DMS 273 (cell line): ENCODE measurements at regions not wholly inside any gene's neighbourhood (a gene's known extent, or its start where the extent isn't known, plus 50 kb on each side); places are given as distances from the start of the nearest gene placed in this dataset.
"Not testable (repeated sequence)": the region's sequence is repeated elsewhere in the genome, so short reads cannot be mapped to it uniquely, and the experiment has no call there.

Experiments used
- DNase-seq: peaks from one replicate; lab custom pipeline; 2025; ENCODE audit not compliant: unreplicated experiment; lab: John Stamatoyannopoulos, UW

GRCh38 chr3:145637105-145637504, 523.9 kb downstream of the PLOD2 start:
- no peak for DNase-seq

DNA sequence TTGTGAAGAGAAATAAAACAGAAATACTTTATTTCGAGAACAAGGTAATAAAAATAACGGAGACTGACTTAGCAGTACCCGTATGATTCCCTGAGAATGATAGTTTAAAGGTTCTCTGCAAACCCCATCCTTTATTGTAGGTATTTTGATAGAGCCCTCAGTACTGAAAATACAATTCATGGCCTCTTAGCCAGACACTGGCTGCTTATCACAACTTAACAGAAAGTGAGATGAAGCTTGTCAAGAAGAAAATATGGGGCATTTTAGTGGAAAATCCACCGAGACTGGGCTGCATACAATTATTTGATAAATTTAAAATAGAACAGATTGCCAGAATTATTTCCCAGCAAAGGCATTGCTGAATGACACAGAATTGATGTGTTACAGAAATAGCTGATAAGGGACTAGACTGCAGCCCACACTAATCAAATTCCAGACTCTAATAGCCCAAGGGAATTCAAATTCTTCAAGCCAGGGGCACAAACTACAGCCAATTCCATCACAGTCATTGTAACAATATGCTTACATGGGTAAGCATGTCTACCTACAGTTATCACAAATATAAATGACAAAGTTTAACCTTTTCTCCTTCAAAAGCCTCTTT, 521.9 kb downstream of the PLOD2 start:
- DNase-seq = no peak

- no peak for DNase-seq
Measured at GRCh38 chr3:145639875-145640274, 521.1 kb downstream of the PLOD2 start.

GRCh38 chr3:145648396-145648795, 512.6 kb downstream of the PLOD2 start:
- no peak for DNase-seq

DNA sequence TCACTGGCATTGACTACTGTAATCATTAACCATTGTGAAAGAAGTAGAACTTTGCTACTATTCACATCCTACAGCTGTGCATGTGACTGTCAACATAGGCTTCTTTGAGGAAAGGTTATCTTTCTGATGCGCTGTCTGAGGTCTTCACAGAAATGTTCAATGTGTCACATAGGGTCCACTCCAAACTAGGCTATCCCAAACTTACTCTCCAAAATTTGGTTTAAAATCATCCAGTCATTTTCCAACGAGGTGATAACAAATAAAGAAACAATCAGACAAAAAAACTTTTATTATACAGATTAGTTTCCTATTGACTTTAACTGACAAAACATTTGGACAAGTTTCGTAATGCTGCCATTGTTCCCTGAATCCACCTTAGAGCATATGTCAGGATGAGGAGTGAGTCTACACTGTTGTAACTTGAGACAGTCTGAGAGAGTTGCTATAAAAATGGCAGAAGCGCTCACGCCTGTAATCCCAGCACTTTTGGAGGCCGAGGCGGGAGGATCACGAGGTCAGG, 511.6 kb downstream of the PLOD2 start:
- no peak for DNase-seq

- no peak for DNase-seq
Measured at GRCh38 chr3:145650170-145650569, 510.8 kb downstream of the PLOD2 start.

GRCh38 chr3:145671121-145671520, 489.9 kb downstream of the PLOD2 start:
- DNase-seq = no peak

DNA sequence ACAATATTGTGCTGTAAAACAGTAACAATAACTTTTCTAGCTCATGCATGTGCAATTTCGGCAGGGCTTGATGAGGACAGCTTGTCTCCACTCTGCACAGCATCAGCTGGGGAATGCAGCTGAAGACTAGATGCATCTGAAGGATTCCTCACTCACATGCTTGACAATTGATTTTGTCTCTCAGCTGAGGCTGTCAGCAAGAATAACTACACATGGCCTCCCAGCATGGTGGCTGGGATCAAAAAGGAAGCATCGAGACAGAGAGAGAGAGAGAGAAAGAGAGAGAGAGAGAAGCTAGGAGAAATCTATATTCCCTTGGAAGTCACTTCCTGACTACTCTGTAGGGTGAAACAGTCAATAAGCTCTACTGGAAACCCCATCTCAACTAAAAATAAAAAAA, 487.1 kb downstream of the PLOD2 start:
- DNase-seq = no peak

DNA sequence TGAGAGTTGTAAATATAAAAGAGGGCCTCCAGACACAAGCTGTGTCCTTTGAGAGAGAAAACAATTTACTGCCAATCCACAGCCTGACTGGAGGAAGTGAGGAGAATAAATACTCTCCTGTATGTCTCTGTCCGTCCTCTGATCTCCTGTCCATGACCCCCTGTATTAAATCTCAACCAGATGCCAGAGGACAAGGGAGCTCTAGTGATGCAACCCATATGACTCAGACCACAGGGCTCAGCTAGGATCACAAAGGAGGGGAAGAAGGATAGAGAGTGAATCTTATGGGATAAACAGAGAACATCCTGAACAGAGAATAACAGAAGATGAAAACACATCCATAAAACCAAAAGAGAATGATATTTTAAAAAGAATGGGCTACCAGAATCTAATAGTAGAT, 482.6 kb downstream of the PLOD2 start:
- DNase-seq = no peak

GRCh38 chr3:145681181-145681580, 479.8 kb downstream of the PLOD2 start:
- DNase-seq = no peak

DNA sequence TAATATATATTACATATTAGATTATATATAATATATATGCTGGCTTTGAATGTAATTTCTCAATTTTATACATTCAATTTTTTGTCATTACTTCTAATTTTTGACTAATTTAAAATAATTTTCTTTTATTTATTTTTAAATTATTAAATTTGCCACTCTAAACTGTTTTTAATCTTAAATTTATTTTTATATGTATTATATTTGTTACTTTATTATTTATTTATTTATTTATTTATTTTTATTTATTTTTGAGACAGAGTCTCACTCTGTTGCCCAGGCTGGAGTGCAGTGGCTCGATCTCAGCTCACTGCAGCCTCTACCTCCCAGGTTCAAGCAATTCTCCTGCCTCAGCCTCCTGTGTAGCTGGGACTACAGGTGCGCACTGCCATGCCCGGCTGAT, 473.0 kb downstream of the PLOD2 start:
- DNase-seq = not testable (repeated sequence)

GRCh38 chr3:145692751-145693150, 468.2 kb downstream of the PLOD2 start:
- DNase-seq = no peak

- DNase-seq = no peak
Measured at GRCh38 chr3:145696011-145696410, 465.0 kb downstream of the PLOD2 start.

GRCh38 chr3:145698250-145698649, 462.7 kb downstream of the PLOD2 start:
- DNase-seq = no peak

- no peak for DNase-seq
Measured at GRCh38 chr3:145698749-145699148, 462.2 kb downstream of the PLOD2 start.

- DNase-seq = peak; percentile 20
Measured at GRCh38 chr3:145704020-145704419, 457.0 kb downstream of the PLOD2 start.

DNA sequence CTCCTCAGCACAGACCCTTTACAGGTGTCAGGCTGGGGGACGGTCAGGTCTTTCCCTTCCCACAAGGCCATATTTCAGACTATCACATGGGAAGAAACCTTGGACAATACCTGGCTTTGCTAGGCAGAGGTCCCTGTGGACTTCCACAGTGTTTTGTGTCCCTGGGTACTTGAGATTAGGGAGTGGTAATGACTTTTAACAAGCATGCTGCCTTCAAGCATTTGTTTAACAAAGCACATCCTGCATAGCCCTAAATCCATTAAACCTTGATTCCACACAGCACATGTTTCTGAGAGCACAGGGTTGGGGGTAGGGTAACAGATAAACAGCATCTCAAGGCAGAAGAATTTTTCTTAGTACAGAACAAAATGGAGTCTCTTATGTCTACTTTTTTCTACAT, 451.2 kb downstream of the PLOD2 start:
- not testable (repeated sequence) for DNase-seq

- peak; percentile 23 for DNase-seq
Measured at GRCh38 chr3:145716519-145716918, 444.5 kb downstream of the PLOD2 start.

- no peak for DNase-seq
Measured at GRCh38 chr3:145719114-145719513, 441.9 kb downstream of the PLOD2 start.

DNA sequence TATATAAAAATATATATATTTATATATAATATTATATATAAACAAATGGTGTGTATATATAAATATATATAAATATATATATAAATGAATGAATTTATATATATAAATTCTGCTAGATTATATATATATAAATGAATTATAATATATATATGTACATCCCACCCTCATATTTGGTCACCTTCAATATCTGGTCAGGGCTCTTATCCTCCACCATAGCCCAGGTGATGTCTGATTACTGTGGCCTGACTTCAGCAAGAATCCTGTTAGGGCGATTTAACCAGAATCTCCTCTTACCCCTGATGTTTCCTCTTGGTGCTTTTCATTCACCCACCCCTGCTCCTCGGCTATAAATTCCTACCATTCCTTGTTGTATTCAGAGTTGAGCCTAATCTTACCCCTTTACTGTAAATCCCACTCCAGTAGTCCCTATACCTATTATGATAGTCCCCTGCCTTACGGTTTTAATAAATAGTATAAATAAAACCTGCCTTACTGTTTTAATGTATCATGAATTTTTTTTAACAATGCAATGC, 439.6 kb downstream of the PLOD2 start:
- DNase-seq = no peak

GRCh38 chr3:145721815-145722214, 439.2 kb downstream of the PLOD2 start:
- no peak for DNase-seq

DNA sequence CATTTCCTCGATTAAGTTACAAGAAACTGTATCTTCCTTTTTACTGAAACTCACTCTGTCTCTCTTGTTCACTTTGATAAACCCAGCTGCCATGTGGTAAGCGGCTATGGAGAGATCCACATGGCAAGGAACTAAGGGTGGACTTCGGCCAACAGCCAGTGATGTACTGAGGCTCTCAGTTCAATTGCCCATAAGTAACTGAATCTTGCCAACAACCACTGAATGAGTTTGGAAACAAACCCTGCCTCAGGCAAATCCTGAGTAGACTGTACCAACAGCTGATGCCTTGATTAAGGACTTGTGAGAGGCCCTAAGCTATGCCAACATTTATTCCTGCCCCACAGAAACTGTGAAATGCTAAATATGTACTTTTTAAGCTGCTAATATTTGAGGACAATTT, 433.5 kb downstream of the PLOD2 start:
- DNase-seq = no peak

DNA sequence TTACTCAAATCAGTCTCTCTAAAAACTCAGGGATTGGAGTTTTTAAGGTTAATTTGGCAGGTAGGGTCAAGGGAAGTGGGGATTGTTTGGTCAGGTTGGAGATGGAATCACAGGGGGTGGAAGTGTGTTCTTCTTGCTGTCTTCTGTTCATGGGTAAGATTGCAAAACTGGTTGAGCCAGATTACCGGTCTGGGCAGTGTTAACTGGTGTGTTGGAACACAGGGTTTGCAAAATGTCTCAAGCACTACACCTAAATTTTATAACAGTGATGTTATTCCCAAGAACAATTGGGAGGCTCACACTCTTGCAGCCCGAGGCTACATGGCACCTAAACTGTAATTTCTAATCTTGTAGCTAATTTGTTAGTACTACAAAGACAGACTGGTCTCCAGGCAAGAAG, 425.4 kb downstream of the PLOD2 start:
- DNase-seq = no peak
